Ishikawa (cell line): ENCODE measurements at regions not wholly inside any gene's neighbourhood (a gene's known extent, or its start where the extent isn't known, plus 50 kb on each side); places are given as distances from the start of the nearest gene placed in this dataset.

Experiments
- CEBPB ChIP-seq: IDR thresholded peaks from 2 replicates; pipeline ENCODE4 v1.6.1; 2012
- CREB1 ChIP-seq: IDR thresholded peaks from 2 replicates; pipeline ENCODE4 v1.6.1; 2012; ENCODE audit warnings: low read depth
- EGR1 ChIP-seq: IDR thresholded peaks from 2 replicates; pipeline ENCODE4 v1.6.1; 2012
- EP300 ChIP-seq: IDR thresholded peaks from 2 replicates; pipeline ENCODE4 v1.6.1; 2012; ENCODE audit warnings: borderline replicate concordance
- FOXM1 ChIP-seq: IDR thresholded peaks from 2 replicates; pipeline ENCODE4 v1.6.1; 2012; ENCODE audit warnings: low read depth, borderline replicate concordance
- MAX ChIP-seq: IDR thresholded peaks from 2 replicates; pipeline ENCODE4 v1.6.1; 2012
- NFIC ChIP-seq: IDR thresholded peaks from 2 replicates; pipeline ENCODE4 v1.6.1; 2012
- RAD21 ChIP-seq: IDR thresholded peaks from 2 replicates; pipeline ENCODE4 v1.6.1; 2012; ENCODE audit warnings: low read depth
- REST ChIP-seq: IDR thresholded peaks from 2 replicates; pipeline ENCODE4 v1.6.1; 2012; ENCODE audit warnings: low read depth, mild to moderate bottlenecking
- TAF1 ChIP-seq: IDR thresholded peaks from 2 replicates; pipeline ENCODE4 v1.6.1; 2012; ENCODE audit warnings: low read depth, mild to moderate bottlenecking
- TCF12 ChIP-seq: IDR thresholded peaks from 2 replicates; pipeline ENCODE4 v1.6.1; 2012; ENCODE audit warnings: low read depth
- TEAD4 ChIP-seq: IDR thresholded peaks from 2 replicates; pipeline ENCODE4 v1.6.1; 2012
- USF1 ChIP-seq: IDR thresholded peaks from 2 replicates; pipeline ENCODE4 v1.6.1; 2012
- YY1 ChIP-seq: IDR thresholded peaks from 2 replicates; pipeline ENCODE4 v1.6.1; 2012; ENCODE audit warnings: low read depth
- ZBTB7A ChIP-seq: IDR thresholded peaks from 2 replicates; pipeline ENCODE4 v1.6.1; 2012; ENCODE audit warnings: low read depth

GRCh38 chr18:42414756-42415454 lies 459.9 kb downstream of the PIK3C3 start:
- no peak for TF ChIP-seq CEBPB
- no peak for TF ChIP-seq MAX
- no peak for TF ChIP-seq YY1
- no peak for TF ChIP-seq EP300
- no peak for TF ChIP-seq RAD21
- TF ChIP-seq TCF12, result no peak
- no peak for TF ChIP-seq FOXM1
- no peak for TF ChIP-seq NFIC
- TF ChIP-seq TAF1, result no peak

- no peak for TF ChIP-seq MAX
- TF ChIP-seq TAF1, result no peak
- TF ChIP-seq TEAD4, result no peak
- no peak for TF ChIP-seq EP300
- TF ChIP-seq RAD21, result no peak
- TF ChIP-seq EGR1, result no peak
- TF ChIP-seq REST, result no peak
- TF ChIP-seq USF1, result no peak
- TF ChIP-seq YY1, result no peak
Observed at GRCh38 chr18:42417189-42417588, 462.2 kb downstream of the PIK3C3 start.

- TF ChIP-seq NFIC (no peak), RAD21 (no peak), FOXM1 (no peak), MAX (no peak), CREB1 (no peak), TEAD4 (no peak), USF1 (no peak), EP300 (no peak), CEBPB (no peak), ZBTB7A (no peak), EGR1 (no peak), REST (no peak), TAF1 (no peak)
Observed at GRCh38 chr18:42418121-42418520, 463.1 kb downstream of the PIK3C3 start.

GRCh38 chr18:42425025-42425424 lies 470.0 kb downstream of the PIK3C3 start:
- TF ChIP-seq RAD21, result no peak
- no peak for TF ChIP-seq EGR1
- TF ChIP-seq FOXM1, result no peak
- TF ChIP-seq USF1, result no peak
- TF ChIP-seq EP300, result no peak
- no peak for TF ChIP-seq CEBPB
- TF ChIP-seq YY1, result no peak
- no peak for TF ChIP-seq CREB1
- TF ChIP-seq TAF1, result no peak
- no peak for TF ChIP-seq TCF12
- no peak for TF ChIP-seq REST
- no peak for TF ChIP-seq NFIC
- TF ChIP-seq ZBTB7A, result no peak
- no peak for TF ChIP-seq MAX
- TF ChIP-seq TEAD4, result no peak
